Endothelial cell (in vitro differentiated cells): ENCODE measurements at regions not wholly inside any gene's neighbourhood (a gene's known extent, or its start where the extent isn't known, plus 50 kb on each side); places are given as distances from the start of the nearest gene placed in this dataset.

ENCODE experiments used
- DNase-seq: peaks from one replicate; pipeline ENCODE4 v3.0.0; 2021; ENCODE audit warnings: low spot score
- H3K27ac Mint-ChIP-seq: one replicate; pipeline ENCODE4 v1.8.0; 2021; ENCODE audit warnings: mixed read lengths, inconsistent platforms; ENCODE audit not compliant: unreplicated experiment
- H3K27me3 Mint-ChIP-seq: one replicate; pipeline ENCODE4 v1.8.0; 2021; ENCODE audit warnings: mild to moderate bottlenecking, moderate library complexity, mixed read lengths, inconsistent platforms; ENCODE audit not compliant: unreplicated experiment
- H3K36me3 Mint-ChIP-seq: one replicate; pipeline ENCODE4 v1.8.0; 2021; ENCODE audit warnings: mild to moderate bottlenecking, low read depth, mixed read lengths, inconsistent platforms; ENCODE audit not compliant: unreplicated experiment
- H3K4me1 Mint-ChIP-seq: one replicate; pipeline ENCODE4 v1.8.0; 2021; ENCODE audit warnings: mild to moderate bottlenecking, mixed read lengths, inconsistent platforms; ENCODE audit not compliant: unreplicated experiment
- H3K4me3 Mint-ChIP-seq: one replicate; pipeline ENCODE4 v1.8.0; 2021; ENCODE audit warnings: mild to moderate bottlenecking, mixed read lengths, inconsistent platforms; ENCODE audit not compliant: unreplicated experiment
- H3K9me3 Mint-ChIP-seq: one replicate; pipeline ENCODE4 v1.8.0; 2021; ENCODE audit warnings: mixed read lengths, inconsistent platforms; ENCODE audit not compliant: unreplicated experiment
- CTCF ChIP-seq: fragments of 200-600 bp; sonication (generic); IDR thresholded peaks from one replicate; pipeline ENCODE4 v1.5.0; 2021; ENCODE audit warnings: antibody characterized with exemption; ENCODE audit not compliant: unreplicated experiment

GRCh38 chr3:31455524-31455923 lies 77.2 kb upstream of the STT3B start:
- H3K4me1 Mint-ChIP-seq: no peaks in the 10 kb centered on the region
- TF ChIP-seq CTCF: no peak
- H3K4me3 Mint-ChIP-seq: no peak overlapping the region
- H3K36me3 Mint-ChIP-seq: no peaks in the 10 kb centered on the region
- H3K27ac Mint-ChIP-seq: no peak overlapping the region
- no peak for DNase-seq
- H3K27me3 Mint-ChIP-seq: peaks cover 3% of the 10 kb centered on the region
- H3K9me3 Mint-ChIP-seq: no peaks in the 10 kb centered on the region

DNA sequence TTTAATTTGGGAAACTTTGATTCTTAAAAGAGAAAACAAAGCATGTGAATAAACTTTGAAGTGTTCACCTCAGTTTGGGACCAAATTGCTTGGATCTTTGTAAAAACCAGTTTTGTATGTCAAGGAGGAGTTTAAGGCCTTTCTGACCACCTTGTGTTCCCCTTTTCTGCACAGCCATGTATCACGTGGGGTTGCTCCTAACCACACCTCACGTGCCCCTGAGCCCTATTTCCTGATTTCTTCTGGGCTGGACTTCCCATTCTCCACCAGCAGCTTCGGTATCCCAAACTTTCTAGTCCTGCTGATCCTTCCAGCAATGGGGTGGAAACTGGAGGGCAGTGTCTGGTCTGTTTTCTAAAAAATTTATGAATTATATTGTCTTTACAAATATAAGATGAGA lies 76.4 kb upstream of the STT3B start:
- Mint-ChIP-seq H3K9me3 (no peaks in the 10 kb centered on the region), H3K27ac (no peak overlapping the region), H3K36me3 (no peaks in the 10 kb centered on the region), H3K4me1 (no peaks in the 10 kb centered on the region), H3K4me3 (no peak overlapping the region), H3K27me3 (peaks cover 3% of the 10 kb centered on the region)
- no peak for TF ChIP-seq CTCF
- no peak for DNase-seq

DNA sequence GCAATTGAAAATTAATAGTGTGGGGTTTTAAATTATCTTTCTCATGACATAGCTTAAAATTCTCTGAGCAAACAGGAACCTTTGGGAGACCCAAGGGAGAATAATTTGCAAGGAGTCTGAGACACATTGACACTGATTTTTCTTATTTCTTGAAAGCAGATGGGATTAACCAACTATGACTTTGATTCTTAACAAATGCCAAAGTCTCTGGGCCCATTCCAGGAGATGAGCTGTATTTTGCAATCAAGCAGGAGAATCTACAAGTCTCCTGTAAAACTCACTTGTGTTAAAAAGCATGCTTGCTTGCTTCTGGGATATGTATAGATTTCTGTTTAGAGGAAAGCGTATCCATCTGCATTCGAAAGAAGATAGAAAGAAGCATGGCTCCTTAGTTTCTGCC lies 71.3 kb upstream of the STT3B start:
- no peak for TF ChIP-seq CTCF
- H3K4me1 Mint-ChIP-seq: peaks cover 12% of the 10 kb centered on the region
- DNase-seq: no peak
- peaks cover 1% of the 10 kb centered on the region for H3K27me3 Mint-ChIP-seq
- H3K27ac Mint-ChIP-seq: no peak overlapping the region
- H3K4me3 Mint-ChIP-seq: no peak overlapping the region
- H3K36me3 Mint-ChIP-seq: no peaks in the 10 kb centered on the region
- H3K9me3 Mint-ChIP-seq: no peaks in the 10 kb centered on the region

- peaks cover 12% of the 10 kb centered on the region for H3K4me1 Mint-ChIP-seq
- TF ChIP-seq CTCF: no peak
- DNase-seq: no peak
- H3K9me3 Mint-ChIP-seq: no peaks in the 10 kb centered on the region
- H3K4me3 Mint-ChIP-seq: no peak overlapping the region
- H3K27ac Mint-ChIP-seq: no peak overlapping the region
- H3K27me3 Mint-ChIP-seq: peaks cover 1% of the 10 kb centered on the region
- H3K36me3 Mint-ChIP-seq: no peaks in the 10 kb centered on the region
Observed at GRCh38 chr3:31462050-31462569, 70.6 kb upstream of the STT3B start.

- no peaks in the 10 kb centered on the region for H3K36me3 Mint-ChIP-seq
- TF ChIP-seq CTCF: no peak
- H3K9me3 Mint-ChIP-seq: no peaks in the 10 kb centered on the region
- no peak overlapping the region for H3K27ac Mint-ChIP-seq
- peaks cover 12% of the 10 kb centered on the region for H3K4me1 Mint-ChIP-seq
- DNase-seq: no peak
- H3K27me3 Mint-ChIP-seq: peaks cover 3% of the 10 kb centered on the region
- H3K4me3 Mint-ChIP-seq: no peak overlapping the region
Observed at GRCh38 chr3:31465999-31466398, 66.7 kb upstream of the STT3B start.
